K562 (cell line): ENCODE measurements at regions not wholly inside any gene's neighbourhood (a gene's known extent, or its start where the extent isn't known, plus 50 kb on each side); places are given as distances from the start of the nearest gene placed in this dataset.

Source experiments
- ATAC-seq: fragments of 200-7000 bp; cut with Tn5 transposase; 3 replicates; pipeline ENCODE4 v1.9.1; 2020; ENCODE audit warnings: moderate library complexity
- BruUV-seq: library from RNA; stranded (reverse); fragments of 400-500 nt; replicated peaks from 2 replicates; lab custom pipeline; 2021; lab: Mats Ljungman, UMichigan
- CTCF ChIA-PET: fragments of 300-600 bp; formaldehyde crosslinking; extraction: SDS; loops from one replicate; lab custom pipeline; 2021; ENCODE audit warnings: low intra/inter-chr PET ratio; lab: Yijun Ruan, JAX
- POLR2A ChIA-PET: fragments of 300-600, 350-650 bp; sonication (Branson Sonifier 250); formaldehyde crosslinking; extraction: SDS; loops from one replicate; lab custom pipeline; 2021; ENCODE audit warnings: antibody characterized with exemption, inconsistent platforms; lab: Yijun Ruan, JAX
- DNase-seq, 4 experiments: peaks; one replicate each; pipeline versions ENCODE4 v3.0.0 to v3.0.0-alpha.2; 2011 to 2018; ENCODE audit warnings: low spot score in 3 of 4, mixed read lengths in 3 of 4; ENCODE audit errors: extremely low read depth in 1 of 4
- FAIRE-seq: peaks from 2 replicates; lab custom pipeline; 2011; peaks lifted over from hg19 to GRCh38; lab: Jason Lieb, UNC
- H2AFZ ChIP-seq: 2 replicates; pipeline ENCODE4 v1.6.0; 2011; ENCODE audit warnings: low read depth, low read length, control low read depth, inconsistent platforms
- H3K27ac ChIP-seq: fragments of 200-600 bp; 3 replicates; pipeline ENCODE4 v1.8.0; 2011; ENCODE audit warnings: low read depth, mild to moderate bottlenecking, control low read depth, inconsistent platforms, low read length, moderate library complexity, mixed read lengths; ENCODE audit errors: extremely low read depth
- H3K27me3 ChIP-seq, 2 experiments: fragments of 300-600 bp in 1 of 2; 2 replicates in 1 of 2; 3 replicates in 1 of 2; pipeline versions ENCODE4 v1.6.0 to v1.8.0; 2011; ENCODE audit warnings: inconsistent platforms in 2 of 2, low read length in 2 of 2, mild to moderate bottlenecking in 1 of 2, mixed read lengths in 1 of 2, moderate library complexity in 1 of 2; ENCODE audit not compliant: control insufficient read depth in 2 of 2, insufficient read depth in 2 of 2
- H3K36me3 ChIP-seq: fragments of 300-600 bp; 3 replicates; pipeline ENCODE4 v1.8.0; 2011; ENCODE audit warnings: mild to moderate bottlenecking, low read length, inconsistent platforms; ENCODE audit not compliant: control insufficient read depth, insufficient read depth
- H3K4me1 ChIP-seq, 2 experiments: fragments of 200-600 bp in 1 of 2; replicated peaks in 1 of 2; 2 replicates in 1 of 2; 3 replicates in 1 of 2; pipeline versions ENCODE4 v1.5.1 to v1.8.0; 2011; ENCODE audit warnings: inconsistent platforms in 2 of 2, low read length in 2 of 2, mild to moderate bottlenecking in 1 of 2, mixed read lengths in 1 of 2, moderate library complexity in 1 of 2; ENCODE audit not compliant: control insufficient read depth in 2 of 2, insufficient read depth in 2 of 2
- H3K4me2 ChIP-seq: 2 replicates; pipeline ENCODE4 v1.6.1; 2011; ENCODE audit warnings: low read length, control low read depth, inconsistent platforms, mixed read lengths; ENCODE audit not compliant: insufficient read depth
- H3K4me3 ChIP-seq: fragments of 200-600 bp; sonication (generic), shearing (Covaris generic); 2 replicates; pipeline ENCODE4 v1.5.1; 2016; ENCODE audit warnings: control low read depth, inconsistent platforms
- H3K79me2 ChIP-seq: fragments of 200-600 bp; 3 replicates; pipeline ENCODE4 v1.8.0; 2011; ENCODE audit warnings: low read length, inconsistent platforms; ENCODE audit not compliant: control insufficient read depth, insufficient read depth
- H3K9ac ChIP-seq, 2 experiments: 2 replicates each; pipeline versions ENCODE4 v1.6.0 to v1.6.1; 2011; ENCODE audit warnings: low read depth in 2 of 2, low read length in 2 of 2, control low read depth in 1 of 2, inconsistent platforms in 1 of 2, mild to moderate bottlenecking in 1 of 2, mixed read lengths in 1 of 2; ENCODE audit not compliant: insufficient read depth in 1 of 2
- H3K9me1 ChIP-seq: one replicate; pipeline ENCODE4 v1.6.0; 2011; ENCODE audit warnings: inconsistent platforms, mild to moderate bottlenecking, low read length, moderate library complexity; ENCODE audit not compliant: control insufficient read depth, insufficient read depth
- H3K9me3 ChIP-seq: replicated peaks from 2 replicates; pipeline ENCODE4 v1.5.1; 2011; ENCODE audit warnings: low read depth, low read length, inconsistent platforms; ENCODE audit not compliant: control insufficient read depth, insufficient read depth
- H4K20me1 ChIP-seq: replicated peaks from 2 replicates; pipeline ENCODE4 v1.6.1; 2011; ENCODE audit warnings: low read length, inconsistent platforms, mixed read lengths; ENCODE audit not compliant: control insufficient read depth, insufficient read depth
- CREB3 ChIP-seq: fragments of 450-650 bp; conservative IDR thresholded peaks from 2 replicates; pipeline ENCODE4 v1.6.1; 2016; ENCODE audit warnings: missing genetic modification characterization, low read depth, mild to moderate bottlenecking, missing compliant biosample characterization, moderate library complexity
- E2F3 ChIP-seq: fragments of 250-450 bp; sonication (Bioruptor Pico); IDR thresholded peaks from 2 replicates; pipeline ENCODE4 v1.4.0; 2020; ENCODE audit warnings: mild to moderate bottlenecking
- FOSL1 ChIP-seq: fragments of 200-800 bp; sonication (Bioruptor generic); conservative IDR thresholded peaks from 2 replicates; pipeline ENCODE4 v1.6.1; 2016; ENCODE audit warnings: missing genetic modification characterization, missing compliant biosample characterization
- GMEB1 ChIP-seq: fragments of 250-450 bp; sonication (Bioruptor Pico); IDR thresholded peaks from 2 replicates; pipeline ENCODE4 v1.4.0; 2020; ENCODE audit warnings: mild to moderate bottlenecking
- HDGF ChIP-seq: fragments of 450-650 bp; IDR thresholded peaks from 2 replicates; pipeline ENCODE4 v1.6.1; 2016
- HIVEP1 ChIP-seq: fragments of 250-450 bp; sonication (Bioruptor Pico); IDR thresholded peaks from 2 replicates; pipeline ENCODE4 v1.4.0; 2020; ENCODE audit warnings: mild to moderate bottlenecking
- ILK ChIP-seq: fragments of 450-650 bp; IDR thresholded peaks from 2 replicates; pipeline ENCODE4 v1.6.1; 2016; ENCODE audit warnings: missing genetic modification characterization, low read depth, mild to moderate bottlenecking, missing compliant biosample characterization, moderate library complexity, borderline replicate concordance
- MCM7 ChIP-seq, 2 experiments: fragments of 450-650 bp; IDR thresholded peaks; 2 replicates each; pipeline ENCODE4 v1.6.1; 2016 to 2018
- MLX ChIP-seq, 2 experiments: fragments of 450-650 bp in 1 of 2; sonication (generic) in 1 of 2; formaldehyde crosslinking; conservative IDR thresholded peaks; 2 replicates each; pipeline versions ENCODE4 v1.4.0 to v1.8.1; 2020 to 2022; ENCODE audit warnings: mild to moderate bottlenecking in 1 of 2, missing genetic modification reagents in 1 of 2
- NFXL1 ChIP-seq: fragments of 450-650 bp; formaldehyde crosslinking; IDR thresholded peaks from 2 replicates; pipeline ENCODE4 v1.4.0; 2021; ENCODE audit warnings: mild to moderate bottlenecking
- POLR2A ChIP-seq: fragments of 450-650 bp; conservative IDR thresholded peaks from 2 replicates; pipeline ENCODE4 v1.6.1; 2016
- TFAM ChIP-seq: fragments of 250-450 bp; sonication (Bioruptor Pico); conservative IDR thresholded peaks from 2 replicates; pipeline ENCODE4 v1.5.0; 2021; ENCODE audit warnings: mild to moderate bottlenecking, moderate library complexity
- THRAP3 ChIP-seq: fragments of 450-650 bp; IDR thresholded peaks from 2 replicates; pipeline ENCODE4 v1.6.1; 2016; ENCODE audit warnings: mild to moderate bottlenecking, inconsistent platforms, borderline replicate concordance
- UBTF ChIP-seq, 2 experiments: IDR thresholded peaks; 2 replicates each; pipeline ENCODE4 v1.6.1; 2012; ENCODE audit warnings: improper control_type of control experiment in 2 of 2, low read depth in 2 of 2, low read length in 2 of 2, borderline replicate concordance in 1 of 2
- ZBTB1 ChIP-seq: sonication (generic); formaldehyde crosslinking; IDR thresholded peaks from 2 replicates; pipeline ENCODE4 v1.8.1; 2023; ENCODE audit warnings: missing genetic modification reagents, low read depth, mild to moderate bottlenecking, borderline replicate concordance
- ZBTB33 ChIP-seq: sonication (generic); formaldehyde crosslinking; IDR thresholded peaks from 2 replicates; pipeline ENCODE4 v1.8.1; 2023; ENCODE audit warnings: mild to moderate bottlenecking, missing genetic modification reagents
- ZFP1 ChIP-seq: fragments of 450-650 bp; formaldehyde crosslinking; IDR thresholded peaks from 2 replicates; pipeline ENCODE4 v1.4.0; 2020; ENCODE audit warnings: mild to moderate bottlenecking, mixed read lengths
- ZNF282 ChIP-seq: sonication (generic); formaldehyde crosslinking; IDR thresholded peaks from 2 replicates; pipeline ENCODE4 v1.8.1; 2023; ENCODE audit warnings: missing genetic modification reagents
- WGBS: fragments of 100-300 bp; shearing (Covaris generic); methylation state at CpG from one replicate; pipeline ENCODE4 v1.1.6; 2016; ENCODE audit warnings: low coverage, mixed read lengths; ENCODE audit not compliant: insufficient coverage; ENCODE audit errors: missing lambda C conversion rate; 5-methylcytosine and 5-hydroxymethylcytosine counted together
- in situ Hi-C: fragments of 300-500 bp; cut with MboI; formaldehyde crosslinking; loops from 4 replicates; pipeline ENCODE4 v1.15.0; 2018; ENCODE audit warnings: inconsistent platforms, mixed read lengths
- intact Hi-C: fragments of 100-400 bp; cut with micrococcal nuclease; formaldehyde crosslinking; loops from 2 replicates; pipeline ENCODE4 v1.14.2; 2022

GRCh38 chr13:106230450-106230849, 305.0 kb downstream of the EFNB2 start:
- no peak for FAIRE-seq
- POLR2A ChIA-PET, result no interaction called here
- TF ChIP-seq GMEB1 (CRISPR knock-in tag), result no peak
- no peak for TF ChIP-seq UBTF (IDR thresholded peaks at IDR 0.05; ENCODE audit: borderline replicate concordance in 1 of 2, low read depth in 2 of 2, low read length in 2 of 2)
- no peak for TF ChIP-seq POLR2A
- TF ChIP-seq MLX (CRISPR knock-in tag; conservative IDR thresholded peaks at IDR 0.05), result no peak
- no peak for TF ChIP-seq E2F3 (CRISPR knock-in tag)
- TF ChIP-seq ZBTB33 (CRISPR knock-in tag), result no peak
- TF ChIP-seq CREB3, result no peak
- TF ChIP-seq ILK (tag), result no peak
- no peak for TF ChIP-seq HDGF
- no peak for TF ChIP-seq MCM7 (IDR thresholded peaks at IDR 0.05)
- TF ChIP-seq FOSL1 (tag), result no peak
- no peak for TF ChIP-seq TFAM (CRISPR knock-in tag)
- no peak for TF ChIP-seq ZBTB1 (CRISPR knock-in tag)
- TF ChIP-seq NFXL1 (CRISPR knock-in tag), result no peak
- TF ChIP-seq ZFP1, result no peak
- no peak for TF ChIP-seq ZNF282 (CRISPR knock-in tag)
- no peak for TF ChIP-seq THRAP3
- no peak for TF ChIP-seq HIVEP1 (CRISPR knock-in tag)

More at GRCh38 chr13:106230450-106230849, 305.0 kb downstream of the EFNB2 start:
- intact Hi-C loops (no loop called here), in situ Hi-C loops (no loop called here)
- Histone ChIP-seq H3K4me1 (no peaks in the 10 kb centered on the region), H4K20me1 (no peaks in the 10 kb centered on the region), H2AFZ (no peak overlapping the region), H3K9me3 (no peaks in the 10 kb centered on the region), H3K27ac (no peak overlapping the region), H3K36me3 (no peaks in the 10 kb centered on the region), H3K4me2 (no peak overlapping the region), H3K9me1 (no peaks in the 10 kb centered on the region), H3K9ac (no peak overlapping the region), H3K4me3 (no peak overlapping the region), H3K79me2 (no peaks in the 10 kb centered on the region), H3K27me3 (no peaks in the 10 kb centered on the region)
- no peak for ATAC-seq
- CTCF ChIA-PET, result no interaction called here
- no peak for DNase-seq
- WGBS, result 0% methylated on average over 1 of the region's 1 CpG
- BruUV-seq, result no TSS peak
